ENCODE measurements at regions not wholly inside any gene's neighbourhood (a gene's known extent, or its start where the extent isn't known, plus 50 kb on each side); places are given as distances from the start of the nearest gene placed in this dataset.

GRCh38 chr9:4923580-4924544 is 61.2 kb upstream of the JAK2 start (continued):
- TF ChIP-seq ZFP91 (CRISPR knock-in tag; IDR thresholded peaks at IDR 0.05) (no peak), TAF1 (IDR thresholded peaks at IDR 0.05; ENCODE audit: control insufficient read depth, extremely low read depth, insufficient read depth, low read length, severe bottlenecking) (no peak), DDX20 (tag; IDR thresholded peaks at IDR 0.05; ENCODE audit: low read depth) (no peak), ZNF197 (CRISPR knock-in tag; IDR thresholded peaks at IDR 0.05; ENCODE audit: low read depth) (no peak), MCM5 (IDR thresholded peaks at IDR 0.05; ENCODE audit: low read depth) (no peak), MTA2 (IDR thresholded peaks at IDR 0.05; ENCODE audit: low read depth) (no peak), HDAC2 (IDR thresholded peaks at IDR 0.05) (0 out of 2 replicates have a peak, but pooled peaks have one; percentile 47), MEF2D (tag; conservative IDR thresholded peaks at IDR 0.05; ENCODE audit: low read depth) (no peak), MXD1 (CRISPR knock-in tag; IDR thresholded peaks at IDR 0.05; ENCODE audit: borderline replicate concordance, poor library complexity, severe bottlenecking) (no peak), GATAD2A (IDR thresholded peaks at IDR 0.05) (no peak), EP300 (IDR thresholded peaks at IDR 0.05; ENCODE audit: low read length) (peak; percentile 52; the same call in 1 of the 2 replicates), NCOA2 (IDR thresholded peaks at IDR 0.05; ENCODE audit: partially characterized antibody in 2 of 2) (no peak), ZNF518B (CRISPR knock-in tag; IDR thresholded peaks at IDR 0.05) (no peak), DMBX1 (CRISPR knock-in tag; IDR thresholded peaks at IDR 0.05; ENCODE audit: borderline replicate concordance) (peak; percentile 56; the same call in 1 of the 2 replicates), ZNF277 (CRISPR knock-in tag; IDR thresholded peaks at IDR 0.05; ENCODE audit: borderline replicate concordance) (no peak), EP400 (IDR thresholded peaks at IDR 0.05) (0 out of 2 replicates have a peak, but pooled peaks have one; percentile 37), LCOR (CRISPR knock-in tag; IDR thresholded peaks at IDR 0.05) (no peak), MYC (IDR thresholded peaks at IDR 0.05; ENCODE audit: low read depth, low read length) (0 out of 2 replicates have a peak, but pooled peaks have one; percentile 30), MYC (CRISPR knock-in tag; IDR thresholded peaks at IDR 0.05; ENCODE audit: borderline replicate concordance, low read depth) (no peak), ZNF232 (CRISPR knock-in tag; IDR thresholded peaks at IDR 0.05) (no peak), CBX3 (IDR thresholded peaks at IDR 0.05; ENCODE audit: borderline replicate concordance in 1 of 2, low read length in 2 of 2) (no peak; a peak in 1 of 3 replicates)
